CD4-positive, alpha-beta T cell (primary cell): ENCODE measurements at regions not wholly inside any gene's neighbourhood (a gene's known extent, or its start where the extent isn't known, plus 50 kb on each side); places are given as distances from the start of the nearest gene placed in this dataset.

ENCODE experiments used
- ATAC-seq: fragments of 200-7000 bp; cut with Tn5 transposase; one replicate; pipeline ENCODE4 v1.10.0; 2022; ENCODE audit warnings: mild to moderate bottlenecking; ENCODE audit not compliant: poor library complexity
- CTCF ChIA-PET: fragments of 350-600 bp; sonication (Branson Sonifier 250); formaldehyde crosslinking; loops from one replicate; lab custom pipeline; 2021; ENCODE audit warnings: antibody characterized with exemption, inconsistent platforms; lab: Charles Lee
- POLR2A ChIA-PET: fragments of 350-600 bp; sonication (Branson Sonifier 250); formaldehyde crosslinking; loops from one replicate; lab custom pipeline; 2021; ENCODE audit warnings: antibody characterized with exemption, inconsistent platforms; lab: Charles Lee
- DNase-seq, 14 experiments: peaks; one replicate each; pipeline ENCODE4 v3.0.0-alpha.2; 2013 to 2020; ENCODE audit warnings: mixed read lengths in 2 of 14
- H3K27ac ChIP-seq, 2 donors: one replicate each; pipeline versions ENCODE4 v1.5.1 to v1.7.0; 2013; ENCODE audit warnings: low read length in 2 of 2, low read depth in 1 of 2, mild to moderate bottlenecking in 1 of 2
- H3K27me3 ChIP-seq, 2 experiments: 1 replicate in 1 of 2; 2 replicates in 1 of 2; pipeline versions ENCODE4 v1.6.1 to v1.7.0; 2013; ENCODE audit warnings: low read length in 2 of 2, control low read depth in 1 of 2, mild to moderate bottlenecking in 1 of 2, moderate library complexity in 1 of 2; ENCODE audit not compliant: insufficient read depth in 2 of 2, control insufficient read depth in 1 of 2
- H3K36me3 ChIP-seq: one replicate; pipeline ENCODE4 v1.6.1; 2013; ENCODE audit warnings: low read length, control low read depth; ENCODE audit not compliant: insufficient read depth
- H3K4me1 ChIP-seq: one replicate; pipeline ENCODE4 v1.6.1; 2013; ENCODE audit warnings: low read length, control low read depth; ENCODE audit not compliant: insufficient read depth
- H3K4me3 ChIP-seq: one replicate; pipeline ENCODE4 v1.5.1; 2013; ENCODE audit warnings: mild to moderate bottlenecking, low read length, moderate library complexity
- H3K9me3 ChIP-seq, 2 experiments: 1 replicate in 1 of 2; 2 replicates in 1 of 2; pipeline versions ENCODE4 v1.6.1 to v1.7.0; 2013; ENCODE audit warnings: low read length in 2 of 2, mild to moderate bottlenecking in 2 of 2, control low read depth in 1 of 2, moderate library complexity in 1 of 2; ENCODE audit not compliant: control insufficient read depth in 1 of 2, insufficient read depth in 1 of 2
- H3K27ac Mint-ChIP-seq: one replicate; pipeline ENCODE4 v1.8.0; 2020; ENCODE audit warnings: mixed read lengths
- H3K27me3 Mint-ChIP-seq: one replicate; pipeline ENCODE4 v1.8.0; 2021; ENCODE audit warnings: mixed read lengths
- H3K36me3 Mint-ChIP-seq: one replicate; pipeline ENCODE4 v1.8.0; 2021; ENCODE audit warnings: low read depth, mixed read lengths
- H3K4me1 Mint-ChIP-seq: one replicate; pipeline ENCODE4 v1.8.0; 2021; ENCODE audit warnings: low read depth, mixed read lengths
- H3K4me3 Mint-ChIP-seq: one replicate; pipeline ENCODE4 v1.8.0; 2020; ENCODE audit warnings: mild to moderate bottlenecking, mixed read lengths
- H3K9me3 Mint-ChIP-seq: one replicate; pipeline ENCODE4 v1.8.0; 2020; ENCODE audit warnings: mixed read lengths
- intact Hi-C, 2 experiments: fragments of 100-400 bp; cut with DNase I in 1 of 2; cut with micrococcal nuclease in 1 of 2; formaldehyde crosslinking; loops; one replicate each; pipeline versions ENCODE4 v1.15.1 to v1.9.0; 2023 to 2025; cut with DNase I, micrococcal nuclease
- TF ChIP-seq, protein P1 (sequence below): fragments of 200-600 bp; IDR thresholded peaks from one replicate; pipeline ENCODE4 v1.8.0; 2022; ENCODE audit warnings: antibody characterized with exemption, mild to moderate bottlenecking

DNA sequence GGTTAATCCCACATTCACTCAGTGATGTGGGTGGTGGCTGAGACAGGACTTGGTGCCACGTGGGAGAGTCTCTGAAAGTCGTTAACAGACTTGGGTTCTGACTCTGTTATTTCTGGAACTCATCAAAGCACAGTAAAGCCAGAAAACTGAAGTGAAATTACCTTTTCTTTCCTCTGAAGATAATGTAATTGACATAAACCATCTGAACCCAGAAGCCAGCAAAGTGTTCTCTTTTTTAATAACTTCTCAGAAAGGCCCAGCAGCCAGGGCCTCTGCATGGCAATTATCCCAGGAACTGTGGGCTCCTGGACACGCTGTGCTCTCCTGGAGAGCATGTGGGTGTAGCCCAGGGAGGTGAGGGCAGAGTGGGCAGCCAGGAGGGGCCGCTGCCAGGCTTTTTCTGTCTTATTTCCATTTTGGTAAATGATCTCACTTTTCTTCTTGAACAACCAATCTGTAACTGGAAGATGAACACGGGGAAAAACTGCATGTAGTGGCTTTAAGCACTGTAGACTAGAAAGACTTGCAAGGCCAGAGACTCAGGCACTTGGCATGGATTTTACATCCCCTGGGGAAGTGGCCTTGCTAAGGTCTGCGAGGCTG is 444.1 kb upstream of the TMEM132C start:
- Mint-ChIP-seq H3K4me3 (no peak overlapping the region), H3K36me3 (no peaks in the 10 kb centered on the region), H3K27ac (no peak overlapping the region), H3K4me1 (no peaks in the 10 kb centered on the region), H3K9me3 (peaks cover 22% of the 10 kb centered on the region), H3K27me3 (no peaks in the 10 kb centered on the region)
- Histone ChIP-seq H3K4me1 (no peaks in the 10 kb centered on the region), H3K4me3 (no peak overlapping the region), H3K27ac (no peak overlapping the region), H3K27me3 (no peaks in the 10 kb centered on the region), H3K36me3 (no peaks in the 10 kb centered on the region), H3K9me3 (peaks cover 0 to 20% of the 10 kb centered on the region in 2 experiments)
- intact Hi-C loops = no loop called here
- CTCF ChIA-PET = no interaction called here
- ATAC-seq (no peak), DNase-seq (no peak)
- POLR2A ChIA-PET = no interaction called here
- TF ChIP-seq, protein P1, sequence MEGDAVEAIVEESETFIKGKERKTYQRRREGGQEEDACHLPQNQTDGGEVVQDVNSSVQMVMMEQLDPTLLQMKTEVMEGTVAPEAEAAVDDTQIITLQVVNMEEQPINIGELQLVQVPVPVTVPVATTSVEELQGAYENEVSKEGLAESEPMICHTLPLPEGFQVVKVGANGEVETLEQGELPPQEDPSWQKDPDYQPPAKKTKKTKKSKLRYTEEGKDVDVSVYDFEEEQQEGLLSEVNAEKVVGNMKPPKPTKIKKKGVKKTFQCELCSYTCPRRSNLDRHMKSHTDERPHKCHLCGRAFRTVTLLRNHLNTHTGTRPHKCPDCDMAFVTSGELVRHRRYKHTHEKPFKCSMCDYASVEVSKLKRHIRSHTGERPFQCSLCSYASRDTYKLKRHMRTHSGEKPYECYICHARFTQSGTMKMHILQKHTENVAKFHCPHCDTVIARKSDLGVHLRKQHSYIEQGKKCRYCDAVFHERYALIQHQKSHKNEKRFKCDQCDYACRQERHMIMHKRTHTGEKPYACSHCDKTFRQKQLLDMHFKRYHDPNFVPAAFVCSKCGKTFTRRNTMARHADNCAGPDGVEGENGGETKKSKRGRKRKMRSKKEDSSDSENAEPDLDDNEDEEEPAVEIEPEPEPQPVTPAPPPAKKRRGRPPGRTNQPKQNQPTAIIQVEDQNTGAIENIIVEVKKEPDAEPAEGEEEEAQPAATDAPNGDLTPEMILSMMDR = no peak

DNA sequence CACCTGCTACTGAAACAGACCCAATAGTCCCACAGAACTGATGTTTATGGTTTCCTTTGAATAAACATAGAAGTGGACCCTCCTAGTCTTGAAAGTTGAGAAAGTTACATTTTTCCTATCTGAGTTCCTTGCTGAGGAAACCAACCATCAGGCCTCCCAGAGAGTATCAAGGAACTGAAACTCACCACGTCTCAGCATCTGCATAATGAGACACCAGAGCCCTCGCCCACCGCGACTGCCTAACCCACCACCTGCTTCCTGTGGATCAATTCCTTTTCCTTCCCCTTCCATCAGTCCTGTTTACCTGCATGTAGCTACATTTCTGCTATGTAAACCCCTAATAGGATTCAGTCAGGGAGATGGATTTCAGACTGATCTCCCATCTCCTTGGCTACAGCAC is 443.2 kb upstream of the TMEM132C start:
- Mint-ChIP-seq H3K9me3 (peaks cover 26% of the 10 kb centered on the region), H3K27ac (no peak overlapping the region), H3K36me3 (no peaks in the 10 kb centered on the region), H3K4me1 (no peaks in the 10 kb centered on the region), H3K4me3 (no peak overlapping the region), H3K27me3 (no peaks in the 10 kb centered on the region)
- no peak for ATAC-seq
- no peaks in the 10 kb centered on the region for H3K36me3 ChIP-seq
- CTCF ChIA-PET = no interaction called here
- TF ChIP-seq, protein P1 = no peak
- DNase-seq = no peak
- H3K27me3 ChIP-seq = no peaks in the 10 kb centered on the region
- H3K9me3 ChIP-seq = peaks cover 0 to 23% of the 10 kb centered on the region in 2 experiments
- no peaks in the 10 kb centered on the region for H3K4me1 ChIP-seq
- POLR2A ChIA-PET = no interaction called here
- intact Hi-C loops = no loop called here
- H3K4me3 ChIP-seq = no peak overlapping the region
- no peak overlapping the region for H3K27ac ChIP-seq

DNA sequence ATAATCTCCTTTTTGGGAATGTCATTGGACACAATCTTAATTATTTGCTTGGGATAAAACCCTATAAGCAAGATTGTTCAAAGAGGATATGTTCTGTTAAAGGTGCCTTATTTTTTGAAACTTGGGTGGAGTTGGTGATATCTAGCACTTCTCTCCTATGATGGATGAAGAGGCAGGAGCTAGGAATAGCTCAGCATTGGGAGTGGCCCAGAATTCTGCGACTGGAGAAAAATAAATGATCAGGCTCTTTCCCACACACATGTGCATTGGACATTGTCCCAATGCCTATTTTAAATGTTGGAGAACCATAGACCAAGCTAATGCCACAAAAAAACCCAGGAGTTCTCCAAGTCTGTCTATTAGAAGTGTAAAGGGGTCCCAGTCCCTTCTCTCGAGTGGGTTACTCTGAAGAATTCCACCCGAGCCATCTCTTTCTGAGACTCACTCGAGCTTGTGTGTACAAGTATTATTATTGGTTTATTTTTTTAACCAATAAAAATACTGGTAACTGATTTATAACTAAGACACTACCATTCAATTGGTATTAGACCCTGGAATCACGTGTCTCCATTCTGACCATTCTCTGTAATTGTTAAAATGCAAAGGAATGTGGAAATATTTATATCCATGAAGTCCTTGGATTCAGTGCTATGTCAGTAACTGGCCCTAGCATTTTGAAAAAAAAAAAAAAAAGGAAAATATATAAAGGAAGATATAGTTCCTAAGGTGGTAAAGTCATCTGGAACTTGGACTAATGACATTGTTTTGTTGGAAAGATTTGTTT is 437.5 kb upstream of the TMEM132C start:
- Histone ChIP-seq H3K36me3 (no peaks in the 10 kb centered on the region), H3K27me3 (no peaks in the 10 kb centered on the region), H3K4me3 (no peak overlapping the region), H3K4me1 (no peaks in the 10 kb centered on the region), H3K9me3 (peaks cover 0 to 19% of the 10 kb centered on the region in 2 experiments), H3K27ac (no peak overlapping the region)
- Mint-ChIP-seq H3K4me3 (no peak overlapping the region), H3K4me1 (no peaks in the 10 kb centered on the region), H3K36me3 (no peaks in the 10 kb centered on the region), H3K27ac (no peak overlapping the region), H3K27me3 (no peaks in the 10 kb centered on the region), H3K9me3 (peaks cover 12% of the 10 kb centered on the region)
- DNase-seq (no peak), ATAC-seq (no peak)
- ChIA-PET CTCF (no interaction called here), POLR2A (interaction anchor here (0.9 kb wide), 1 partner anchor 170 kb away, joined by 3 read pairs; no protein-coding TSS in a partner anchor)
- TF ChIP-seq, protein P1 = no peak
- intact Hi-C loops = no loop called here
